CD4-positive, alpha-beta T cell treated with Interleukin-2 at 100 ng/mL for 4 hours (primary cell): ENCODE measurements at regions not wholly inside any gene's neighbourhood (a gene's known extent, or its start where the extent isn't known, plus 50 kb on each side); places are given as distances from the start of the nearest gene placed in this dataset.
"Not testable (repeated sequence)": the region's sequence is repeated elsewhere in the genome, so short reads cannot be mapped to it uniquely, and the experiment has no call there.

Source experiments
- DNase-seq: peaks from one replicate; pipeline ENCODE4 v3.0.0-alpha.2; 2020; ENCODE audit warnings: low spot score

DNA sequence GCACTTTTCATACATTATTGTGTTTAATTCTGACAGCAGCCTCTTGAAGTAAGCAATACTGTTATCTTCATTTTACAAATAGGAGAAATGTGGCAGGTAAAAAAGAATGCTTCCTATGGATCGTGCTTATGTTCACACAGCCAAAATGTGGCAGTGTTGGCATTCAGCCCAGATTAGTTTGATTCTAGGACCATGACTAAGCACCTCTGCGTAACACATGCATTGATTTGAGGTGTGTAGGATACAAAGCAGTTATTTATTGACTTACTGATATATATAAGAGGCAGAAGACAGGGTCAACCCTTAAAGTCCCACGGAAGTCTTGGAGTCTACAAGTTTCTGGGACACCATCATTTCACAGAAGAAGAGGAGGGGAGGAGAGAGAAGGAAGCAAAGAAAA is 1144.4 kb upstream of the GOT2 start:
- DNase-seq, result no peak

DNA sequence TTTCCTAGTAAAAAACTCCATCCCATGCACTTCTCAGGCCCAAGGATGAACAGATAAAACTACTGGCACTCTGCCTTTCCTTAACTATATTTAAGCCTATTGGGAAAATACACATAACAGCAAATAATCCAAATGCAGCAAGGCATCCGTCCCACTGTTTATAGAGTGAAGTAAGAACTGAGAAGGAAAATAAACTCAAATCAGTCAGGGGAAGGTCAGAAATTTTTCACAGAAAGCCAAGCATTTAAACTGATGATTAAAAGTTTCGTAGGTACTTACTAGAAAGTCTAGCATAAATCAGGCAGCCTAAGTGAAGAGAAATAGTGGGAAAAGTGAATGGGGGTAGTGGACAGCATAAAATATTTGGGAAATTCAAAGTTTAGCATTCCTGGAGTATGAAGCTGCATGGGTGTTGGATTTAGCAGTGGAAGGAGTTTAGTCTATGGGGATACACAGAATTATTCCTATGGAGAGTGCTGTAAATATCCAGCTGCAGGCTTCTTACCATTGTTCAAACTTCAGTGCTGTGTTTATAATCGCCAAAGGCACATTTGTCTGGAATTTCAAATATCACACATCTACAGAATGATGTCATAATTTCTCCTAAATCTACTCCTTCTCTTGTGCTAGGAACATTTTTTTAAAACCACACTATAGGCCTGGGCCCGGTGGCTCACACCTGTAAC is 1131.0 kb upstream of the GOT2 start:
- DNase-seq, result no peak

DNA sequence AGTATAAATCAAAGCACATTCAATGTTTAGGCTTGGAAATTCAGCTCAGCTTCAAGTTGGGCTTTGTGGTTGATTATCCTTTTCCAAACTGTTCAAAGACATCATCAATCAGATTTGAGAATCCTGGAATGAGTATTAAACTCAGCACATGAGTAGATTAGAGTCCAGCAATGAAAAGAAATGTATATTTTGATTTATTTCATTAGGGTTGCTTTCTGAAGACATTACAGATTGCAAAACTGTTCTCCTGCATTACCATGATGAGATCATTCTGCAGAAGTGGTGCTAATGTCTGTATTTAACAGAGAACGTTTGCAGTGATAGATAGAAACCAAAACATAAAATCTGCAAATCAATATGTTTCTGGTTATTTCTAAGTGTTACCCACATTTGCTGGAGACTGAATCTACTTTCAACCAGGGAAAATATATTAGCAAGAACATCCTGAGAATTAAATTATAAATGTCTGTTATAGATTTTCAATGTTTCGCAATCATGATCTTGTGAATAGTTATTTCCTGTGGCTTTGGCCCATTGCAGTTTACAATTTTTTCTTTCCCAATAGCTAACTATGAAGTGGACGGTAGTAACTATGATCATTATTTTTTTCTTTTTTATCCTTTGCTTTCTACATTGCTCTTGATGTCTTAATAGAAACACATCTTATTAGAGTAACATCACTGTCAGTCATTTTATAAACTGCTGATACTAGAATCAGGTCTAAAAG is 1125.7 kb upstream of the GOT2 start:
- no peak for DNase-seq

DNA sequence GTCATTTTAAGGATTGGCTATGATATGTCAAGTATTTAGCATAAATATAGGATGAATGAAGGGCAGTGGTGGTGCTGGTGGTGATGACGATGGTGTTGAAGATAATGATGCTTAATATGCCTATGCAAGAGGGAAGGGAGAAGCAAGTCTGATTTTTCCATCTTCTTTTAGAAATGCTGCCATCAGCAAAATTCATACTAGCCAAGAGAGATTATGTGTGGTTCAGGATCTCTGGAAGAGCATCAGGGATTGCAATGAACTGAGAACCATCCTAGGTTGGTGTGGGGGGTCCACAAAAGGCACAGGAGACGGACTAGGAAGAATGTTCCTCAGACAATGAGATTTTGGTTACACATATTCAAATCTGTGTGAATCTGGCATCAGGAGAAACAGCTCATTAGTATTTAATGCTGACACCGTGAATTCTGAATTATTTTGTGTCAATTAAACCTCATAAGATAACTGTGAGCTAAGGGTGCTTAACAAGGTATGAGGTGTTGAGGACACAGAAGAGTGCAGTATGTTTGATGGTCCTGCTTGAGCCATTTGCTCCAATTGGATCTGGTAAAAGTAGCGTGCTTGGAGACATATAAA is 1120.8 kb upstream of the GOT2 start:
- no peak for DNase-seq

DNA sequence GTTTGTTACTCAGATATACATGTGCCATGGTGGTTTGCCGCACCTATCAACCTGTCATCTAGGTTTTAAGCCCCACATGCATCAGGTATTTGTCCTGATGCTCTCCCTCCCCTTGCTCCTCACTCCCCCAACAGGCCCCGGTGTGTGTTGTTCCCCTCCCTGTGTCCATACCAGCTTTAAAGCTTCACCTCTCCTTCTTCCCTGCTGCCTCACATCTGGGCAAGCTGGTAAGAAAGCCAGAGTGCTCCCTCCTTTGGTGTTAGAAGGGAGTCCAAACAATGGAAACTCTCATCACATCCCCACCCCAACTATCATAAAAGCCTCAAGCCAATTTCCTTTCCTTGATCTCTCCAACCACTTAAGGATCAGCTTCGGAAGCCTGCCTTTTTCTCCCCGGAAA is 1115.6 kb upstream of the GOT2 start:
- no peak for DNase-seq

DNA sequence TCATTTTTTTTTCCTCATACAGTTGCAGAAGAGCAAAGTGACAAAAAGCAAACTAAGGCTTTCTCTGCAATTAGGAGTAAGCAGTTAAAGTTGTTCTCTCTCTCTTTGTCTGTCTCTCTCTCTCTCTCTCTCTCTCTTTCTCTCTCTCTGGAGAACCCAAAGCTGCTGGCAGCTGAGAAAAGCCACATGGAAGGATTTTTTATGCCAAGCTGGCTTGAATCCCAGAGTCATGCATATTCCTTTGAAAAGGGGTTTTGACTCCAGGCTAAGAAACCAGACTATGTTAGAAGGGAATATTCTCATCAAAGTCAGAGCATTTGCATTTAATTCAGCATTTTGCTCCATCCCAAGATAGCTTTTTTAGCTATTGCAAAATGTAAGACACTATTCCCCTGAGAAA is 1114.2 kb upstream of the GOT2 start:
- no peak for DNase-seq

DNA sequence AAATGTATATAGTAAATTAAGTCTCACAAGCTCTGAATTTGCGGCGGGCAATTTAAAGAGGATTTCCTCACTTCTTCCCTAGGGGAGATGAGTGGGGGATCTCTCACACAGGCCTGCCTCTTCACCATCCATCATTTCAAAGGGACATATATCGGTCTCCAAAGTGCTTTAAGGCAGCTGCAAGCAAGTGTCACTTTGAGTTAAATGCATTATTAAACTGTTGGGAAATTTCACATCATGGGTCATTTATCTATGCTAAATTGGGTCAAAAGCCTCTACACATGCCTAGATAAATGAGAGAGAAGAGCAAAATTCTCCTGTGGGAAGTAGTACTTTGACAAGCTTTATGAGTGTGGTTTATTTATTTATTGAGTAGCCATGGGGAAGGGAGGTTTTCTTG is 1106.1 kb upstream of the GOT2 start:
- DNase-seq, result no peak

DNA sequence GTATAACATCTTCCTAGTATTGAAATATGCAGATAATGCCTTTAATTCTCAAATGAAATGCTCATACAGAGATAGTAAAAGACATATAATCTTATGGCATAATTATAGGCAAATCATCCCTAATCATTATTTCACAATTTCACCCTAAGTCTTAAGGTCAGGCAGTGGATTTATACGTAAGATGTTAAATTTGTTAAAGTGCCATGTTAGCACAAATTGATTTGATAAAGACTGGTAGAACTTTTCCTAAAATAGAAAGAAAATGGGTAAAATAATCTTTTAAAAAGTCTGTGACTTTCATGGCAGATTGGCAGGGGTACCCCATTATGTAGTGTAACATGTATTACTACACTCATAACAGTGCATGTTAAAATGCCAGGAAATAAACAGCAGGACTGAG is 1092.7 kb upstream of the GOT2 start:
- no peak for DNase-seq

DNA sequence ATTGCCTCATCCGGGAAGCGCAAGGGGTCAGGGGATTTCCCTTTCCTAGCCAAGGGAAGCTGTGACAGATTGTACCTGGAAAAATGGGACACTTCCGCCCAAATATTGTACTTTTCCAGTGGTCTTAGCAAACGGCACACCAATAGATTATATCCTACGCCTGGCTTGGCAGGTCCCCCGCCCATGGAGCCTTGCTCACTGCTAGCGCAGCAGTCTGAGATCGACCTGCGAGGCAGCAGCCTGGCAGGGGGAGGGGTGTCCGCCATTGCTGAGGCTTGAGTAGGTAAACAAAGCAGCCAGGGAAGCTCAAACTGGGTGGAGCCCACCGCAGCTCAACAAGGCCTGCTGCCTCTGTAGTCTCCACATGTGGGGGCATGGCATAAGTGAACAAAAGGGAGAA is 1075.4 kb upstream of the GOT2 start:
- not testable (repeated sequence) for DNase-seq

DNA sequence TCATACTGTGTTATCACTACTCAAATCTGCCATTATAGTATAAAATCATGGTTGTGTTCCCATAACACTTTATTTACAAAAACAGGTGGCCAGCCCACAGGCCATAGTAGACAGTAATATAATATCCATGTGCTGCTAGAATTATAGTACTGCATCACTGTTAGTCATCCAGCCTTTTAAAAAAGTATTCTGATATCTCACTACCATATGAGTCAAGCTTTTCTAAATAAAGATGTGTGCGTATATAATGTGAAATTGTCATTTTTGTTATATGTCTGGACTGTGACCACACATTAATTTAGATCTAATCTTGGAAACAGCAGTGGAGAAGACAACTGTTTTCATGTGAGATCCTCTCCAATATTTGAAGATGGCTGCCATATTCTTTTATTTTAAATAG is 1049.1 kb upstream of the GOT2 start:
- DNase-seq, result no peak

DNA sequence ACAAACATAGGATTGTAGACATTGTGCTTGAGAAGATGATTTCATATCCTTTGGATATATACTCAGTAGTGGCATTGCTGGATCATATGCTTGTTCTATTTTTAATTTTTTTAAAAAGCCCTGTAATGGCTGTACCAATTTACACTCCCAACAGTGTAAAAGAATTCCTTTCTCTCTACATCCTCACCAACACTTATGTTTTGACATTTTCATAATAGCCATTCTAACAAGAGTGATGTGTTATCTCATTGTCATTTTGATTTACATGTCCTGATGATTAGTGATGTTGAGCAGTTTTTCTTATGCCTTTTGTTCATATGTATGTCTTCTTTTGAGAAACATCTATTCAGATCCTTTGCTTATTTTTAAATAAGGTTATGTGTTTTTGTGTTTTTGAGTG is 1039.2 kb upstream of the GOT2 start:
- DNase-seq, result no peak

DNA sequence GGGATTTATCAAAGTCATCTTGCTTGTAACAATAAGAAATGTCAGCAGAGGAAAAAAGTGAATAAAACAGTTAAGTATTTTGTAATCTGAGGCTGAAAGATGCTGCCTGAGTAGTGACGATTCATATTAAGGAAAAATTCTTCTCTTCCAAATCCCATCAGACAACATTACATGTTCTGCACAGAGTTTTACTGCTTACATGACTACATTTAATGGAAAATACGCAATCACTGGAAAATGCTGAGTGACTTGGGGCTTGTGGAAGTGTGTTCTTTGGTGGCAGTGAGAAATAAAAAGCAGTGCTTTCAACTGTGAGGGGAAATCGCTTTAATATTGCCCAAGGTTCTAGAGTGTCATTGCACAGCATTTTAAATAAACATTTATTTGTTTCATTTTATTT is 1025.2 kb upstream of the GOT2 start:
- DNase-seq, result no peak

DNA sequence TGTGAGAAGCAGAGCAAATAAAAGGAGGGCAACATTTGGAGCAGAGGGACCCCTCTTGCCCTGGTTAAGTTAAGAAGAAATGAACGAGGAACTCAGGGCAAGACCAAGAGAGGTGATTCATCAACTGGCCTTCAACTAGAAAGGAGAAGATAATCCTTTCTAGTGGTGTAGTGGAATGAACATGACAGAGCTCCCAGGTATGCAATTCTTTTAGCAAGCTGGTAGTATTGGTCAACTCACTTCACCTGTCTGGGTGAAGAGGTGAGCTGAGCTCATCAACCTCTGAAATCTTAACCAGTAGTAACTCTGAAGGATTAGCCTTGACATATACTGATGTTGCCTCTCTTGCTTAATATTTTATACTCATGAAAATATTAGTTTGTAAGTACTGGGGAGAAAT is 1024.7 kb upstream of the GOT2 start:
- no peak for DNase-seq

DNA sequence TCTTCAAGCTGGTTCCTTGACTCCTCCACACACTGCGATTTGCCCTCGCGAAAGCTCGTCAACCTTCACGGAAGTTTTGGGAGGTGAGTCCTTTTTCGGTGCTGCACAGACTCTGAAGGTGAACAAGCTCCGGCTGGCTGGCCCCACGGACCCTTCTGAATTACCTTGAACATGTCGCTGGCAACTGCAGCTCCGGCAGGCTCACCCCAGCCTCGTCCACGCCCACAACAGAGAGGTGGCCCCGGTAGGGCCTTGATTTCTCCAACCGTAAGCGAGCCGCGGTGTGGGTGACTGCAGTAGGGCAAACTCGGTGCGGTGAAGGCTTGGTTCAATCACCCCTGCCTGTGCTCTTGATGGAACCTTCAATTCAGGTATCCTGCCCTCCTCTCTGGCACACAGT is 1020.7 kb upstream of the GOT2 start:
- DNase-seq, result no peak

DNA sequence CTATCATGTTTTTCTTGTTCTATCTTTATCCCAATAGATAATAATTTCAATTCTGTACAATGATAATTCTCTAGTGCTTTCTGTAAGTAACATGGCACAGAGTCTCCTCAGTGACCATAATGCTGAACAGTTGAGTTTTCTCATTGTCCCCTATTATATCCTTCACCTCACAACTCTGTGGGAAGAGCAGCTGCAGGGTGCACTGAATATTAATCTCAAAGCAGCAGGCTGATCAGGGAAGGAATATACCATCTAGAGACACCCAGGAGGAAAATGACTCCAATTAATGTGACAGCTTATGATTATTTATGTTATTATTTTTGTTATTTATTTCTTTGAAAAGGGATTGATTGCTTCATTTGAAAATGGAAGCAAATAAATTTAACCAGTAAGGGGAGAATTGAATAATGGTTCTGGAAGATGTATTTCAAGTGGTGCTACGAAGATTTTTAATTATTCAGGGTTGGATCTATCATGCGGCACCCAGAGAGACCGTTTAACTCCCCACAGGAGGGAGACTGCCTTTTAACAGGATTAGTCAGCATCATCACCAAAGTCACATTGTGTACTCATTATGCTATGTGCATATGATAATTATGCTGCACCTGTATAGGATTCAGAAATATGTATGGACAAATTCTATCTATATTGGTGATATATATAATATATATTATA is 1015.7 kb upstream of the GOT2 start:
- DNase-seq, result no peak

DNA sequence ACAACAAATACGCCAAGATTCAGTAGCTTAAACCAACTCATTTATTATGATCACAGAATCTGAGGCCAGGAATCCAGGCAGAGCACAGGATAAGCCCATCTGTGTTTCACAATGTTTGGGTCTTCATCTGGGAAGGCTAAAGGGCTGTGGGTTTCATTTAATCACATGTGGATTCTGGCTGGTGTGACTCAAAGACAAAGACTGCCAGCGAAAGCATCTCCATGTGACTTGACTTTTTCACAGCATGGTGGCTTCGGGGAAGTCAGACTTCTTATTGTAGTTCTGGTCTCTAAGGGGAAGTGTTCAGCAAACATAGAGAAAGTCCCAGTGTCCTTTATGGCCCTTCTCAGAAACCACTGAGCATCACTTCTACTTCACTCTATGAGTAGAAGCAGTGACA is 1014.4 kb upstream of the GOT2 start:
- no peak for DNase-seq

DNA sequence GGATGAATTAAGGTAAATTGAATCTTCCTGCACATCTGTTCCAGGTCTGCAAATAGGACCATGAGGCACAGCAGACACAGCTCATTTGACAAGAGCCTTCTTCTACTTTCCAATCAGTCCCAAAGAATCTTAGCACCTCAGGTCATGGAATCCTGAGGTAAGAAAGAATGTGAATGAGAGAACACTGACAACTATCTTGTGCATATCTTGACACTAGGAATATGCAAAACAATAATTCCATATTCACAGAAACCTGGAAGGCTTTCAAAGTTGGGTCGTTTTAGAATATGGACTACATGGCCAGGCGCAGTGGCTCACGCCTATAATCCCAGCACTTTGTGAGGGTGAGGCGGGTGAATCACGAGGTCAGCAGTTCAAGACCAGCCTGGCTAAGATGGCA is 1009.4 kb upstream of the GOT2 start:
- no peak for DNase-seq

DNA sequence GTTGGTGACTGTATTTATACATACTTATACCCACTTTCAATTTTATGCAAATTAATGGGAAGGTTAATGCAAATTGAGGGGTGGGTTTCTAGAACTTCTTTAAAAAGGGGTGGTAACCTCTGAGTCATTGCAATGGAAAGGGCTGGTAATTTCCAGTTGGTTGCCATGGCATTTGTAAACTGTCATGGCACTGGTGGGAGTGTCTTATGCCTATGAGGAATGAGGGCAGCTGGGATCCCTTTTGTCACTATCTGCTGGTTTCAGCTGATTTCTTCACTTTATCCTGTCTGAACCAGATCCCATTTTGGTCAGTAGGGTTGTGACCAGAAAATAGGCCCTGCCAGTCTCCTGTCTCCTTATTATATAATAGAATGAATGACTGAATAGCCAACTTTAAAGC is 1006.7 kb upstream of the GOT2 start:
- no peak for DNase-seq

DNA sequence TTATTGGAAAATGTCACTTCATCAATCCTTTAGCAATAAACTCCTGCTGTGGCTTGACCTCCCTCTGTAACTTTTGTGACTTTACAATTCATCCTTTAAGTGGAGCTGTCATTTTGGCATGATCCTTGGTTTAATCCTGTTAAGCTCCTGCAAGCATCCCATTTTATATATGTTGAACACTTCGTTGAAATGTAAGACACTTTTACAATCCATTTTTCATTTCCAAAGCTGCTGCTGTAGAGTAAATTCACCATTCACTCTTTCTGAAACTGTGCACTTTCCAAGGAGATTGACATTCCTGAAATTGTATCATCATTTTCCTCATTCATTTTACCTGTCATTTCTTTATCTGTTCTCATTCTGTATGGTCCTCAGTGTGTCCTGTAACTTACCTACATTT is 1003.2 kb upstream of the GOT2 start:
- DNase-seq, result no peak

DNA sequence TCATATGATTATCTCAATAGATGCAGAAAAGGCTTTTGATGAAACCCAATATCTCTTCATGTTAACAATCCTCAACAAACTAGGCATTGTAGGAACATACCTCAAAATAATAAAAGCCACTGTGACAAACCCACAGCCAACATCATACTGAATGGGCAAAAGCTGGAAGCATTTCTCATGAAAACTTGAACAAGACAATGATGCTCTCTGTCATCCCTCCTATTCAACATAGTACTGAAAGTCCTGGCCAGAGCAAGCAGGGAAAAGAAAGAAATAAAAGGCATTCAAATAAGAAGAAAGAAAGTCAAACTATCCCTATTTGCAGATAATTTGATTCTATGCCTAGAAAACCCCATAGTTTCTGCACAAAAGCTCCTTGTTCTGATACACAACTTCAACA is 999.2 kb upstream of the GOT2 start:
- no peak for DNase-seq

DNA sequence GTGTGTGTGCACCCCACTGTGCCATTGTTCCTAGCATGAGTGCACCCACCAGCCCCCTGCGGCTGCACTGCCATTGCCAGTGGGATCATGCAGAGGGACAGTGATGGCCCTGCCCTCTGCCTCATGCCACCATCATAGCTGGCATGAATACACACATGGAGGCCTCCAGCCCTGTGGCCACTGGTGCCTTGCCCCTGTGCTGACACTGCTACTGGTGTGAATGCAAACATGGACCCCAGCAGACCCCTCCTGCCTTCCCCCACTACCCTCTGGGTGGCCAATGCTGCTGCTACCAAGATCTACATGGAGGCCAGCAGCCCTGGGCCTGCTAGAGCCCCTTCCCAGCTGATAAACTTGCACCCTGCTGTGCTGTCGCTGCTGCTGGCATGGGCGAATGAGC is 995.5 kb upstream of the GOT2 start:
- no peak for DNase-seq

DNA sequence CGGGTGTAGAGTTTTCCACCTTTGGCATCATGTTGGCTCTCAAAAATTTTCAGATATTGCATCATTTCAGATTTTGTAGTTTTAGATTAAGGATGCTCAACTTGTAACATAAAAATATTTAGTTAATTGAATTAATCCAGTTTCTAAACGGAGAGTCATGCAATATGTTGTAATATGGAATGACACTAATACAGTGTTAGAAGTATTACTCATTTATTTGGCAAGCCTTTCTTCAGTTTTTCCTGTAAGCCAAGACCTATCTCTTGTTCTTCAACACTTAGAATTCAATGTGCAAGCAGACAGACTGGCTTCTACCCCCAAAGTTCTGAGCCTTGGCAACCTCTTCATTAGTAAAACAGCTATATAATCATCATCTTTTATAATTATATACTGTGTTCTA is 985.0 kb upstream of the GOT2 start:
- DNase-seq, result no peak
